ENCODE measurements at regions not wholly inside any gene's neighbourhood (a gene's known extent, or its start where the extent isn't known, plus 50 kb on each side); places are given as distances from the start of the nearest gene placed in this dataset.

- TF ChIP-seq CTCF (IDR thresholded peaks at IDR 0.05; ENCODE audit: extremely low read depth in 1 of 2, insufficient read depth in 1 of 2, low read depth in 1 of 2, low read length in 2 of 2) (no peak), EZH2 (IDR thresholded peaks at IDR 0.05; ENCODE audit: borderline replicate concordance, low read depth, low read length, severe bottlenecking) (no peak), POLR2A (IDR thresholded peaks at IDR 0.05; ENCODE audit: low read depth, low read length) (no peak), POLR2AphosphoS5 (IDR thresholded peaks at IDR 0.05; ENCODE audit: insufficient read depth, low read depth, low read length) (no peak), MYC (IDR thresholded peaks at IDR 0.05; ENCODE audit: low read depth, low read length) (no peak)
- TF ChIP-seq, protein P1, sequence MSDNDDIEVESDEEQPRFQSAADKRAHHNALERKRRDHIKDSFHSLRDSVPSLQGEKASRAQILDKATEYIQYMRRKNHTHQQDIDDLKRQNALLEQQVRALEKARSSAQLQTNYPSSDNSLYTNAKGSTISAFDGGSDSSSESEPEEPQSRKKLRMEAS (IDR thresholded peaks at IDR 0.05; ENCODE audit: insufficient read depth, insufficient read length) = no peak
Measured at GRCh38 chr2:150889141-150889540, 372.5 kb downstream of the RBM43 start.

Data from endothelial cell of umbilical vein (primary cell).